ENCODE measurements at regions not wholly inside any gene's neighbourhood (a gene's known extent, or its start where the extent isn't known, plus 50 kb on each side); places are given as distances from the start of the nearest gene placed in this dataset.
A peak's percentile ranks its signal among the peaks of the same experiment; 100 is the strongest.

- Histone ChIP-seq H3K9me3 (ENCODE audit: insufficient read depth, low read depth, low read length) (no peaks in the 10 kb centered on the region), H3K9ac (ENCODE audit: low read length) (no peak overlapping the region), H3K4ac (ENCODE audit: low read depth, low read length) (no peak overlapping the region), H4K12ac (ENCODE audit: low read depth, low read length) (no peak overlapping the region), H4K91ac (ENCODE audit: low read depth, low read length) (no peak overlapping the region), H3K27me3 (ENCODE audit: insufficient read depth, low read length) (no peaks in the 10 kb centered on the region), H2AFZ (ENCODE audit: insufficient read depth, low read length, poor library complexity) (no peak overlapping the region), H3K4me3 (ENCODE audit: low read depth, low read length) (no peak overlapping the region), H3K36me3 (ENCODE audit: control insufficient read depth in 1 of 2, insufficient read depth in 2 of 2, low read length in 2 of 2) (no peaks in the 10 kb centered on the region), H4K8ac (ENCODE audit: low read depth, low read length) (no peak overlapping the region), H2BK5ac (ENCODE audit: low read depth, low read length, poor library complexity) (no peak overlapping the region), H2BK12ac (ENCODE audit: low read length) (no peak overlapping the region), H2BK120ac (ENCODE audit: insufficient read depth, low read length, poor library complexity) (no peak overlapping the region), H3K14ac (ENCODE audit: low read length) (no peak overlapping the region), H3K18ac (ENCODE audit: low read length) (no peak overlapping the region), H3K23ac (ENCODE audit: low read length) (no peak overlapping the region), H3K79me1 (ENCODE audit: low read length) (no peaks in the 10 kb centered on the region), H3K27ac (ENCODE audit: low read depth, low read length) (no peak overlapping the region), H3K4me1 (ENCODE audit: control insufficient read depth in 1 of 2, insufficient read depth in 2 of 2, low read length in 2 of 2) (no peaks in the 10 kb centered on the region), H3K79me2 (ENCODE audit: control insufficient read depth, insufficient read depth, low read length, poor library complexity) (no peaks in the 10 kb centered on the region), H2AK5ac (ENCODE audit: low read length) (no peak overlapping the region), H3K4me2 (ENCODE audit: low read length) (no peak overlapping the region)
- no peak for DNase-seq
- no CpG with 5 or more reads among the region's 1 CpG for WGBS (ENCODE audit: extremely low coverage, insufficient coverage, insufficient read length)
Observed at GRCh38 chr9:108437656-108438055, 418.1 kb downstream of the ACTL7B start.

GRCh38 chr9:108436448-108436847 lies 419.3 kb downstream of the ACTL7B start:
- H2AFZ ChIP-seq (ENCODE audit: insufficient read depth, low read length, poor library complexity), result no peak overlapping the region
- no peaks in the 10 kb centered on the region for H3K4me1 ChIP-seq (ENCODE audit: control insufficient read depth in 1 of 2, insufficient read depth in 2 of 2, low read length in 2 of 2)
- no peak overlapping the region for H3K9ac ChIP-seq (ENCODE audit: low read length)
- no peak for DNase-seq
- WGBS (ENCODE audit: extremely low coverage, insufficient coverage, insufficient read length), result no CpG with 5 or more reads among the region's 4 CpGs
- H3K27ac ChIP-seq (ENCODE audit: low read depth, low read length), result no peak overlapping the region
- H3K14ac ChIP-seq (ENCODE audit: low read length), result no peak overlapping the region
- H3K9me3 ChIP-seq (ENCODE audit: insufficient read depth, low read depth, low read length), result no peaks in the 10 kb centered on the region
- H3K4ac ChIP-seq (ENCODE audit: low read depth, low read length), result no peak overlapping the region
- peak overlapping the region; percentile 21 for H2BK5ac ChIP-seq (ENCODE audit: low read depth, low read length, poor library complexity)
- no peak overlapping the region for H2BK12ac ChIP-seq (ENCODE audit: low read length)
- H3K4me2 ChIP-seq (ENCODE audit: low read length), result no peak overlapping the region
- no peak overlapping the region for H4K91ac ChIP-seq (ENCODE audit: low read depth, low read length)
- H4K8ac ChIP-seq (ENCODE audit: low read depth, low read length), result no peak overlapping the region
- H3K79me2 ChIP-seq (ENCODE audit: control insufficient read depth, insufficient read depth, low read length, poor library complexity), result no peaks in the 10 kb centered on the region
- H3K27me3 ChIP-seq (ENCODE audit: insufficient read depth, low read length), result no peaks in the 10 kb centered on the region
- no peak overlapping the region for H3K4me3 ChIP-seq (ENCODE audit: low read depth, low read length)
- H2AK5ac ChIP-seq (ENCODE audit: low read length), result no peak overlapping the region
- no peak overlapping the region for H2BK120ac ChIP-seq (ENCODE audit: insufficient read depth, low read length, poor library complexity)
- no peak overlapping the region for H3K18ac ChIP-seq (ENCODE audit: low read length)
- H3K23ac ChIP-seq (ENCODE audit: low read length), result no peak overlapping the region
- H3K79me1 ChIP-seq (ENCODE audit: low read length), result no peaks in the 10 kb centered on the region
- no peaks in the 10 kb centered on the region for H3K36me3 ChIP-seq (ENCODE audit: control insufficient read depth in 1 of 2, insufficient read depth in 2 of 2, low read length in 2 of 2)
- no peak overlapping the region for H4K12ac ChIP-seq (ENCODE audit: low read depth, low read length)

GRCh38 chr9:108434502-108434901 lies 421.3 kb downstream of the ACTL7B start:
- Histone ChIP-seq H3K79me1 (ENCODE audit: low read length) (no peaks in the 10 kb centered on the region), H4K8ac (ENCODE audit: low read depth, low read length) (no peak overlapping the region), H3K18ac (ENCODE audit: low read length) (no peak overlapping the region), H2BK5ac (ENCODE audit: low read depth, low read length, poor library complexity) (no peak overlapping the region), H4K91ac (ENCODE audit: low read depth, low read length) (no peak overlapping the region), H4K12ac (ENCODE audit: low read depth, low read length) (no peak overlapping the region), H3K4me1 (ENCODE audit: control insufficient read depth in 1 of 2, insufficient read depth in 2 of 2, low read length in 2 of 2) (no peaks in the 10 kb centered on the region), H3K27me3 (ENCODE audit: insufficient read depth, low read length) (no peaks in the 10 kb centered on the region), H3K79me2 (ENCODE audit: control insufficient read depth, insufficient read depth, low read length, poor library complexity) (no peaks in the 10 kb centered on the region), H3K9ac (ENCODE audit: low read length) (no peak overlapping the region), H3K4me3 (ENCODE audit: low read depth, low read length) (no peak overlapping the region), H3K36me3 (ENCODE audit: control insufficient read depth in 1 of 2, insufficient read depth in 2 of 2, low read length in 2 of 2) (no peaks in the 10 kb centered on the region), H2AFZ (ENCODE audit: insufficient read depth, low read length, poor library complexity) (no peak overlapping the region), H3K23ac (ENCODE audit: low read length) (no peak overlapping the region), H2AK5ac (ENCODE audit: low read length) (no peak overlapping the region), H3K4me2 (ENCODE audit: low read length) (no peak overlapping the region), H3K27ac (ENCODE audit: low read depth, low read length) (no peak overlapping the region), H2BK12ac (ENCODE audit: low read length) (no peak overlapping the region), H3K4ac (ENCODE audit: low read depth, low read length) (no peak overlapping the region), H3K14ac (ENCODE audit: low read length) (no peak overlapping the region), H2BK120ac (ENCODE audit: insufficient read depth, low read length, poor library complexity) (no peak overlapping the region), H3K9me3 (ENCODE audit: insufficient read depth, low read depth, low read length) (no peaks in the 10 kb centered on the region)
- no peak for DNase-seq
- WGBS (ENCODE audit: extremely low coverage, insufficient coverage, insufficient read length), result no CpG with 5 or more reads among the region's 2 CpGs

- Histone ChIP-seq H3K9me3 (ENCODE audit: insufficient read depth, low read depth, low read length) (no peaks in the 10 kb centered on the region), H2BK12ac (ENCODE audit: low read length) (no peak overlapping the region), H4K12ac (ENCODE audit: low read depth, low read length) (no peak overlapping the region), H3K4me1 (ENCODE audit: control insufficient read depth in 1 of 2, insufficient read depth in 2 of 2, low read length in 2 of 2) (no peaks in the 10 kb centered on the region), H4K8ac (ENCODE audit: low read depth, low read length) (no peak overlapping the region), H3K27me3 (ENCODE audit: insufficient read depth, low read length) (no peaks in the 10 kb centered on the region), H2AK5ac (ENCODE audit: low read length) (no peak overlapping the region), H2BK120ac (ENCODE audit: insufficient read depth, low read length, poor library complexity) (no peak overlapping the region), H3K4me3 (ENCODE audit: low read depth, low read length) (no peak overlapping the region), H2AFZ (ENCODE audit: insufficient read depth, low read length, poor library complexity) (no peak overlapping the region), H2BK5ac (ENCODE audit: low read depth, low read length, poor library complexity) (no peak overlapping the region), H3K79me2 (ENCODE audit: control insufficient read depth, insufficient read depth, low read length, poor library complexity) (no peaks in the 10 kb centered on the region), H3K18ac (ENCODE audit: low read length) (no peak overlapping the region), H3K9ac (ENCODE audit: low read length) (no peak overlapping the region), H3K14ac (ENCODE audit: low read length) (no peak overlapping the region), H3K4ac (ENCODE audit: low read depth, low read length) (no peak overlapping the region), H3K79me1 (ENCODE audit: low read length) (no peaks in the 10 kb centered on the region), H3K4me2 (ENCODE audit: low read length) (no peak overlapping the region), H3K23ac (ENCODE audit: low read length) (no peak overlapping the region), H3K27ac (ENCODE audit: low read depth, low read length) (no peak overlapping the region), H3K36me3 (ENCODE audit: control insufficient read depth in 1 of 2, insufficient read depth in 2 of 2, low read length in 2 of 2) (no peaks in the 10 kb centered on the region), H4K91ac (ENCODE audit: low read depth, low read length) (no peak overlapping the region)
- no peak for DNase-seq
- no CpG with 5 or more reads among the region's 2 CpGs for WGBS (ENCODE audit: extremely low coverage, insufficient coverage, insufficient read length)
Observed at GRCh38 chr9:108434036-108434435, 421.8 kb downstream of the ACTL7B start.
